Endothelial cell of hepatic sinusoid (primary cell): ENCODE measurements at regions not wholly inside any gene's neighbourhood (a gene's known extent, or its start where the extent isn't known, plus 50 kb on each side); places are given as distances from the start of the nearest gene placed in this dataset.
"Not testable (repeated sequence)": the region's sequence is repeated elsewhere in the genome, so short reads cannot be mapped to it uniquely, and the experiment has no call there.

Experiments
- in situ Hi-C: cut with HindIII; loops from 2 replicates; pipeline ENCODE4 v1.10.0; 2017; ENCODE audit warnings: low sequenced_read_pairs

DNA sequence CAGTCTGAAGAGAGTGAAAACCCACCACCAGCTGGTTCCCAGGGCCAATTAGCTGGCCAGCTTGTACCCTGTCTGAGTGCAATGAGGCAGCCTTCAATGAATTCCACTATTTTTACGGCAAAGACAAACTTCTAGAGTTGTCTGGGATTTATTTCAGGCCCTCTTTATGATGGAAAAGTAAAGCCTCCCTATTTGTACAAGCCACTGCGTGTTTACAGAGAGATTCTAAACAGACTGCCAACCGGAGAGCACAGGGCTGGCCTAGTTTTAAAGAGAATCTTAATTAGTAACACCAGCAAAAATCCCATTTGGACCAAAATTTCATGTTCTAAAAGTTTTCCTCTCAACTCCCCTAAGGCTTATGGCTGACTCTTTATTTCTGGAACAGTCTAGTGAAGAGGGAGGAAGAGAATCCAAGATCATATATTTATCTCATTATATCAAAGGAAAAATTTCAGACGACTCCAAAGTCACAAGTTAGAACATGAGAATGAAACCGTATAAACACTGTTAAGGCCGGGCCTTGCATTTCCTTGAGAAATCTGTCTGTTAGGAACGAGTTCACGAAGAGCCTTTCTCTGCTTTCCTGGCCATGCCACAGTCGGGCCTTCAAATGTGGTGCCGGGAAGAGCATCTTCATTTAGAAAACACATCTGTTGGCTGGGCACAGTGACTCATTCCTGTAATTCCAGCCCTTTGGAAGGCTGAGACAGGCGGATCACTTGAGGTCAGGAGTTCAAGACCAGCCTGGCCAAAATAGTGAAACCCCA, 724.6 kb upstream of the NRP1 start:
- in situ Hi-C loops, result loop anchor here (5.0 kb wide), 1 partner anchor 93 kb away; no protein-coding TSS in a partner anchor

DNA sequence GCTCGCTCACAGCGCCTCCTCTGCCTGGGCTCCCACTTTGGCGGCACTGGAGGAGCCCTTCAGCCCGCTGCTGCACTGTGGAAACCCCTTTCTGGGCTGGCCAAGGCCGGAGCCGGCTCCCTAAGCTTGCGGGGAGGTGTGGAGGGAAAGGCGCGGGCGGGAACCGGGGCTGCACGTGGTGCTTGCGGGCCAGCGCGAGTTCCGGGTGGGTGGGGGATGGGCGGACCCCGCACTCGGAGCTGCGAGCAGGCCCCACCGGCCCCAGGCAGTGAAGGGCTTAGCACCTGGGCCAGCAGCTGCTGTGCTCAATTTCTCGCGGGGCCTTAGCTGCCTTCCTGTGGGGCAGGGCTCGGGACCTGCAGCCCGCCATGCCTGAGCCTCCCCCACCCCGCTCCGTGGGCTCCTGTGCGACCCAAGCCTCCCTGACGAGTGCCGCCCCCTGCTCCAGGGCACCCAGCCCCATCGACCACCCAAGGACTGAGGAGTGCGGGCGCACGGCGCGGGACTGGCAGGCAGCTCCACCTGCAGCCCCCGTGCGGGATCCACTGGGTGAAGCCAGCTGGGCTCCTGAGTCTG, 721.0 kb upstream of the NRP1 start:
- in situ Hi-C loops, result loop anchor here (5.0 kb wide), 1 partner anchor 97 kb away; no protein-coding TSS in a partner anchor

DNA sequence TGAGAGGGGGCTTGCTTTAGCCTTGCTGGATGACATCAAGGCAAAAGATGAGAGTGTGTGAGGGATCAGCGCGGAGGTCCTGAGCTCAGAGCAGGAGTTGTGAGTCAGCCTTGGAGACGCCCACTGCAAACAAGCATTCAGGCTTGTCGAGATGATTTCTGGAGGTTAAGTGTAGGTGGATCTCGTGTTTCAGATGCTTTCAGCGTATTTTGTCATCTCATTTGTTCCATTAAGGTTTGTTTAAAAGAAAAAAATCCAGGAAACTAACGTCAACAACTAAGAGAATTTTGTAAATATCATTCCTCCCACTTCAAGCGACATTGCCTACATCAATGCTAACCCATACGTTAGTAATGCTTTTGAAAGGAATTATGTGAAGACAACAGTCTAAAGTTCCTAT, 715.4 kb upstream of the NRP1 start:
- in situ Hi-C loops, result no loop called here

GRCh38 chr10:34049469-34049868, 715.0 kb upstream of the NRP1 start:
- in situ Hi-C loops, result no loop called here

GRCh38 chr10:34047389-34047788, 712.9 kb upstream of the NRP1 start:
- in situ Hi-C loops, result no loop called here

DNA sequence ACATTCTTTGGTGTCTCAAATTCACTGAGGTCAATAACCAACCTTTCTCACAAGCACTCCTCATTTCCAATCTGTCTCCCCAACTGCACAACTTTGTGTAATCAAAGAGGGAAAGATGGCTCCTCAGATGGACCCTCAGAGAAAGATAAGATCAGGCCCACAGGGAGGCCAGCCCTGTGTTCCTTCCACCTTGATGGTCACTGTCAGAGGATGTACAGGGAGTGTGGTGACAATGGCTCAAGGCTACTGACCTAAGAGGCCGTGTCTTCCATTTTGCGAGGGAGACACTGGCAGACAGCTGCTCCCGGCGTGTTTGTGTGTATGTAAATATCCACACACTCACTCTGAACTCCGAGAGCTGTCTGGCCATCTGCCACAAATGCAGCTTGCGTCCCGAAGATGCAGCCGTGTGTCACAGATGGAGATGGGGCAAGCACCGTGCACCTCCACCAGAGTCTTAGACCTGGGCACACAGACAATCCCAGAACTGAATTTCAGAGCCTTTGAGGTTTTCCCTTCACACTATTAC, 712.1 kb upstream of the NRP1 start:
- in situ Hi-C loops, result no loop called here

DNA sequence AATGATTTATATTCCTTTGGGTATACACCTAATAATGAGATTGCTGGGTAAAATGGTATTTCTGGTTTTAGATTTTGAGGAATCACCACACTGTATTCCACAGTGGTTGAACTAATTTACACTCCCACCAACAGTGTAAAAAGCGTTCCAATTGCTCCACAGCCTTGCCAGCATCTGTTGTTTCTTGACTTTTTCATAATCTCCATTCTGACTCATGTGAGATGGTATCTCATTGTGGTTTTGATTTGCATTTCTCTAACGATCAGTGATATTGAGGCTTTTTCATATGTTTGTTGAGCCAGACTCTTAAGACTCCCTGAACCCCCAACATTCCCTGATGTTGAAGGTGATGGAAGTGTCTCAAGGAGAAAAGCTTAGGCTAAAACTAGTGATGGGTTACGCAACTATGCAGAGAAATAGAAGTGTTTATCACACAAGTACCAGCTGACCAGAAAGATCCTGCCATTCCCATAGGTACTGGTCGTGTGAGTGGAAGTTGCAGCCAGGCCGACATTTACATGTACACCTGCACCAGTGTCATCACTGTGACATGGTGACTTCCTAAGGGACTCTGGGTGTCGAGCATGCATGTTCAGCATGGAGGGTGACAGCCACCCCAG, 711.2 kb upstream of the NRP1 start:
- in situ Hi-C loops, result no loop called here

DNA sequence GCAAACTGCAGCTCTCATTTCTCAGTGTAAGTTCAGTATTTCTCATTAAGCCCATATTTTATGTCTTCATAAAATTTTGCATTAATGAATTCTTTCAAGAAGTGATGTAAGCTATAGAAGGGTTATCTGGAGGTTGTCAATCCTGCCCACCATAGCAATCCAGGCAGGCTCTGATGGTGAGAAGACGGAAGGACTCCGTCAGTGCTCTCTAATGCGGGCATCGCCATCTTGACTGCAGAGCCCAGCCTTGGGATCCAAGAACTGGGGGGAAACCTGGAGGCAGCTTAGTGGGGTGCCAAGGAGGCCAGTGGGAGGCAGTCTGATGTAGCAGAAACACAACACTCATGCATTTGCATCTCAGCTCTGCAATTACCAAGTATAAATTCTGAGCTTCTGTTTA, 707.4 kb upstream of the NRP1 start:
- in situ Hi-C loops, result no loop called here

DNA sequence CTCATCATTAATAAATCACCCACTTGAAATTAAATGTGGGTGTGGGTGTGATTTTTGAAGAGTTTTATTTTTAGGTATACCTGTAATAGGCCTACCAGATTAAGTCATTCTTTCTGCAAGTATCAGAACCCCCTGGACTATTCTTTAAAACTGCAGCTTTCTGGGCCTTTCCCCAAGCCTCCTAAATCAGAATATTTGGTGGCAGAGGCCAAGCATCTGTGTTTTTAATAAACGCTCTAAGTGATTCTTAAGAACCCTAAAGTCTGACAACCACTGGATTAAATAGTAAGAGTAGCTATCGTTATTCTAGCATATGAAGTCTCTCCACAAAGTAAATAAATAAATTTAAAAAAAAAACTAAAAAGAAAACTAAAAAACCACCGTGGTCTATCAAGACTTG, 703.0 kb upstream of the NRP1 start:
- in situ Hi-C loops, result no loop called here

DNA sequence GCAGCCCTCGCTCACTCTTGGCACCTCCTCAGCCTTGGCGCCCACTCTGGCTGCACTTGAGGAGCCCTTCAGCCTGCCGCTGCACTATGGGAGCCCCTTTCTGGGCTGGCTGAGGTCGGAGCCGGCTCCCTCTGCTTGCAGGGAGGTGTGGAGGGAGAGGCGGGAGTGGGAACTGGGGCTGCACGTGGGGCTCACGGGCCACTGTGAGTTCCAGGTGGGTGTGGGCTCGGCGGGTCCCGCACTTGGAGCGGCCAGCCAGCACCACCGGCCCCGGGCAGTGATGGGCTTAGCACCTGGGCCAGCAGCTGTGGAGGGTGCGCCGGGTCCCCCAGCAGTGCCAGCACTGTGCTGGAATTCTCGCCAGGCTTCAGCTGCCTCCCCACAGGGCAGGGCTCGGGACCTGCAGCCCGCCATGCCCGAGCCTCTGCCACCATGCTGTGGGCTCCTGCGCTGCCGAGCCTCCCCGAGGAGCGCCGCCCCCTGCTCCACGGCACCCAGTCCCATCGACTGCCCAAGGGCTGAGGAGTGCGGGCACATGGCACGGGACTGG, 700.8 kb upstream of the NRP1 start:
- in situ Hi-C loops, result not testable (repeated sequence)

DNA sequence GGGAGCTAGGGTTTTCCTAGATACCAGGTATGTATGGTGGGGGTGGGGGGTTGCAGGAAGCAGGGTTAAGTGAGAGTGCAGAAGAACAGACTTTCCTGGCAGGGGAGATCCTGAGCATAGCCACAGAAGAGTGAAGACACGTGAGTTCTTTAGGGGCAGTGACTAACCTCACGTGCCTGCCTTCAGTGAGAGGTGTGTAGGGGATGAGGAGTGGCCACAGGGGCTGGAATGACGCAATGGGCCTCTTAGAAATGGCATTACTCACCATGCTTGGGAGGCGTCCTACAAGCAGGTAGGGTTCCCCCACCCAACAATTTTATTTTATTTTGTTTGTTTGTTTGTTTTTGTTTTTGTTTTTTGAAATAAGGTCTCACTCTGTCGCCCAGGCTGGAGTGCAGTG, 698.6 kb upstream of the NRP1 start:
- in situ Hi-C loops, result no loop called here

- in situ Hi-C loops, result no loop called here
Measured at GRCh38 chr10:34032564-34032963, 698.1 kb upstream of the NRP1 start.

DNA sequence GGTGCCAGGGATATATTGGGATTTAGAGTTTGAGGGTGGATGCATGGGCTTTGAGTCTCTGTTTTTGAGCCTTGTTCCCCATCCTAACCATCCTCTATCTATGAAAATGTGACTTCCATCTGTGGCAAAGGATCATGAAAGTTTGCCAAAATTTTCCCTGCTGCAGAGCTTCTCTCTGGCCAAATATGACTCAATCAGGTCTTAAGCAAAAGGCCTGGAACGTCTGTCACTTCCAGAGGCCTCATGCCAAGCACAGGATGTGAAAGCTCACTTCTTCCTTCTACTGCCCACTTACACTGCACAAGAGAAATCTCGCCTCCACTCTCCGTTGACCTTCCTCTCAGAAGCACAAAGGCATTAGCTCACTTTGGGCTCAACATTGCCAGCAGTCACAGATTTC, 696.9 kb upstream of the NRP1 start:
- in situ Hi-C loops, result no loop called here

- in situ Hi-C loops, result no loop called here
Measured at GRCh38 chr10:34029455-34029854, 695.0 kb upstream of the NRP1 start.

- in situ Hi-C loops, result no loop called here
Measured at GRCh38 chr10:34028936-34029335, 694.5 kb upstream of the NRP1 start.

- in situ Hi-C loops, result no loop called here
Measured at GRCh38 chr10:34024693-34025425, 690.4 kb upstream of the NRP1 start.

- in situ Hi-C loops, result no loop called here
Measured at GRCh38 chr10:34024282-34024681, 689.8 kb upstream of the NRP1 start.

DNA sequence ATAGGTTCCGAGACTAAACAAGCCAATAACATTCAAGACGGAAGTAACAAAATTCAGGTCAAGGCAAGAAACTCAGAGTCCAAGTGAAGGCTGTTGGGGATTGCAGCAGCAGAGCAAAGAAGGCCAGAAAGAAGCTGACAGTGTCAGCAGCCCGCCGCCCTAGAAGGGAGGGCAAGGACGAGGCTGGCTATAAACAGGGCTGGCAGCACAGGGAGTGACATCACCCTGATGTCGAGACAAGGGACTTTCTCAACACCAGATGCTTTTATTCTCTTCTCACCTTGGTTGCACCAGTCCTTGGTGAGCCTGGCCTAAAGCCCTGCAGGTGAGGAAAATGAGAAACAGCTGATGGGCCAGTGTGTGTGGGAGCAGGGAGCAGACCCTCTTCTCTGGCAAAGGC, 687.7 kb upstream of the NRP1 start:
- in situ Hi-C loops, result no loop called here

- in situ Hi-C loops, result no loop called here
Measured at GRCh38 chr10:34018784-34019183, 684.3 kb upstream of the NRP1 start.

GRCh38 chr10:34018129-34018528, 683.7 kb upstream of the NRP1 start:
- in situ Hi-C loops, result no loop called here

- in situ Hi-C loops, result no loop called here
Measured at GRCh38 chr10:34017281-34017680, 682.8 kb upstream of the NRP1 start.
